Muscle layer of colon (tissue), 2 donors: ENCODE measurements at regions not wholly inside any gene's neighbourhood (a gene's known extent, or its start where the extent isn't known, plus 50 kb on each side); places are given as distances from the start of the nearest gene placed in this dataset.
"Not testable (repeated sequence)": the region's sequence is repeated elsewhere in the genome, so short reads cannot be mapped to it uniquely, and the experiment has no call there.

Source experiments
- H3K27ac ChIP-seq: one replicate; pipeline ENCODE4 v1.7.0; 2013; ENCODE audit warnings: low read depth, mild to moderate bottlenecking, low read length, moderate library complexity
- H3K27me3 ChIP-seq, 2 donors: one replicate each; pipeline ENCODE4 v1.7.0; 2013; ENCODE audit warnings: low read length in 2 of 2, mild to moderate bottlenecking in 2 of 2; ENCODE audit not compliant: insufficient read depth in 2 of 2, control insufficient read depth in 1 of 2
- H3K36me3 ChIP-seq: one replicate; pipeline ENCODE4 v1.7.0; 2013; ENCODE audit warnings: mild to moderate bottlenecking, low read length; ENCODE audit not compliant: insufficient read depth
- H3K4me1 ChIP-seq: one replicate; pipeline ENCODE4 v1.7.0; 2013; ENCODE audit warnings: mild to moderate bottlenecking, low read length; ENCODE audit not compliant: insufficient read depth
- H3K4me3 ChIP-seq, 2 donors: one replicate each; pipeline ENCODE4 v1.7.0; 2013; ENCODE audit warnings: low read length in 2 of 2, low read depth in 1 of 2, mild to moderate bottlenecking in 1 of 2, moderate library complexity in 1 of 2
- H3K9ac ChIP-seq: one replicate; pipeline ENCODE4 v1.7.0; 2013; ENCODE audit warnings: low read length
- H3K9me3 ChIP-seq: one replicate; pipeline ENCODE4 v1.7.0; 2013; ENCODE audit warnings: mild to moderate bottlenecking, low read length
- donor health status: abdominal sarcoma.
- donor health status: Adenocarcinoma of cecum.

DNA sequence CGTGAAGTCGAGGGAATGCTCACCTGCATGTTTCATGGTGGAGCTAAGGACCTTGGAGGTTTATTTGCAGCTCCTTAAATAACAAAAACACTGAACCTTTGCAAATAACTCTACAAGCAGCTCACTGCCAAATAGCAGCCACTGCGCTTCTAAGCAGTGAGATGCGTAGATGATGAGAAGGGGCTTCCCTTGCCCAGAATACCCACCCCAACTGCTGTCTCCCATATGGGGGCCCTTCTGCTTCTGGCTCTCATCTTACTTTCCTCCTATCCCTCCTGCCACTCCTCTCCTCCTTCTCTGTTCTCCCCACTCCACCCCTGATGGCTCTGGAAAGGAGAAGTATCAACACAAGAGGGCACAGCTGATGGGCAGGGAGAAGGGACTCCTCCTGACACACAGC is 193.3 kb upstream of the SSTR4 start:
- Histone ChIP-seq H3K27me3 (no peaks in the 10 kb centered on the region), H3K27ac (no peak overlapping the region), H3K36me3 (no peaks in the 10 kb centered on the region), H3K4me3 (no peak overlapping the region), H3K9ac (no peak overlapping the region), H3K4me1 (no peaks in the 10 kb centered on the region), H3K9me3 (no peaks in the 10 kb centered on the region)

DNA sequence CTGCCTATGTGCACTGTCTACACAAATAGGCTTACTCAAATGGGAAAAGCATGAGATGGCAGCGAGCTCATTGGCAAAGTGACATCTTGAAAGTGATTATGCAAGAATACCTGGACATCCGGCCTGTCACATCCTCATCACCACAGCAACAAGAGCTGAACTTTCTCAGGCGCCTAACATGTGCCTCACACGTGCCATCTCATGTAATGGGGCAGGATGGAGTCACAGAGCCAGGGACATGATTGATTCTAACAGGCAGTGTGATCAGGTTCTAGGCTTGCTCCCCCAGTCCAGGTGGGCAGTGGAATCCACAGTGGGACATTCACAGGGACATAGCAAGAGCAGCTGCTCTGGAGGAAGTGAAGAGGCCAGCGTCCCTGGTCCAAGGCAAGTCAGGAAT is 192.3 kb upstream of the SSTR4 start:
- Histone ChIP-seq H3K36me3 (no peaks in the 10 kb centered on the region), H3K27ac (no peak overlapping the region), H3K9me3 (no peaks in the 10 kb centered on the region), H3K4me1 (no peaks in the 10 kb centered on the region), H3K4me3 (no peak overlapping the region), H3K9ac (no peak overlapping the region), H3K27me3 (no peaks in the 10 kb centered on the region)

DNA sequence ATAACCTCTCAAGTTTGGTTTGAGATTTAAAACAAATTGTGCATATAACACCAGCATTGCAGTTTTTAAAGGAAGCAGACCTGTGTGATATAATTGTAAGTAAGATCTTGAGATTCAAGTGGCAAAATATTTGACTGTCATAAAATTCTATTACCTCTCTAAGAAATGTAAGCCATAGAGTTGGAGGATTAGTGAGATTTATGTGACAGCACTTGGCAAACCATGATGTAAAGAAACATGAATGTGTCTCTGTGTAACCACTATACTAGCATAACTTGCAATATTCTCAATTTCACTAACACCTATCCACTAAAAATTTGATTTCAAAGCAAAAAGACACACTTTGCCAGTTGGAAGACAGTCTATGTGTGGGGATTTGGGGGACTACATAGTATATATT is 190.2 kb upstream of the SSTR4 start:
- H3K9ac ChIP-seq: no peak overlapping the region
- no peaks in the 10 kb centered on the region for H3K36me3 ChIP-seq
- no peaks in the 10 kb centered on the region for H3K4me1 ChIP-seq

DNA sequence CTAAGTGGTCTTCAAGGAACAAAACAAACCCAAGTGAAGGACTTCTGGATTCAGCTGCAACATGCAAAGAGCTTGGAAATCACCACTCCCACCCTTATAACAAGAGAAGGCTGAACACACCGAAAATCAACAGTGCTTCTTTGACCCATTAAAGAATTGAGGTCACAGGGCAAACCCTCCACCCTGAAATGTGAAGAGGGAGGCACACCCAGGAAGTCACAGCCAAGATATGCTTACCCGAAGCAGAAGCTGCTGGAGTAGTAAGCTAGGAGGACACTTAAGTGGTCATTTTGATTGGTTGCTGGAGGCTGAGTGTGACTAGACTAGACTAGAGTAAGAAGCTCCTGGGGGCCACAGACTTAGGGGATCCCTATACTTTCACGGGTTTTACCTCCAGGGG is 188.2 kb upstream of the SSTR4 start:
- Histone ChIP-seq H3K9me3 (no peaks in the 10 kb centered on the region), H3K27me3 (no peaks in the 10 kb centered on the region), H3K9ac (no peak overlapping the region), H3K27ac (no peak overlapping the region), H3K36me3 (no peaks in the 10 kb centered on the region), H3K4me1 (no peaks in the 10 kb centered on the region), H3K4me3 (no peak overlapping the region)

More for the DNA sequence above, 190.2 kb upstream of the SSTR4 start:
- H3K4me3 ChIP-seq: no peak overlapping the region
- H3K27ac ChIP-seq: no peak overlapping the region
- H3K27me3 ChIP-seq: no peaks in the 10 kb centered on the region
- no peaks in the 10 kb centered on the region for H3K9me3 ChIP-seq

DNA sequence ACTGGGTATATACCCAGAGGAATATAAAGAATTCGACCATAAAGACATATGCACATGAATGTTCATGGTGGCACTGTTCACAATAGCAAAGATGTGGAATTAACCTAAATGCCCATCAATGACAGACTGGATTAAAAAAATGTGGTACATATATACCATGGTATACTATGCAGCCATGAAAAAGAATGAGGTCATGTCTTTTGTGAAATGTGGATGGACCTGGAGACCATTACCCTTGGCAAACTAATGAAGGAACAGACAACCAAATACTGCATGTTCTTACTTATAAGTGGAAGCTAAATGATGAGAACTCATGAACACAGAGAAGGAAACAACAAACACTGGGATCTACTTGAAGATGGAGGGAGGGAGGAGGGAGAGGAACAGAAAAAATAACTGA is 186.7 kb upstream of the SSTR4 start:
- no peak overlapping the region for H3K9ac ChIP-seq
- H3K27ac ChIP-seq: no peak overlapping the region
- H3K36me3 ChIP-seq: no peaks in the 10 kb centered on the region
- no peaks in the 10 kb centered on the region for H3K27me3 ChIP-seq
- H3K4me1 ChIP-seq: no peaks in the 10 kb centered on the region
- H3K4me3 ChIP-seq: no peak overlapping the region
- H3K9me3 ChIP-seq: no peaks in the 10 kb centered on the region

DNA sequence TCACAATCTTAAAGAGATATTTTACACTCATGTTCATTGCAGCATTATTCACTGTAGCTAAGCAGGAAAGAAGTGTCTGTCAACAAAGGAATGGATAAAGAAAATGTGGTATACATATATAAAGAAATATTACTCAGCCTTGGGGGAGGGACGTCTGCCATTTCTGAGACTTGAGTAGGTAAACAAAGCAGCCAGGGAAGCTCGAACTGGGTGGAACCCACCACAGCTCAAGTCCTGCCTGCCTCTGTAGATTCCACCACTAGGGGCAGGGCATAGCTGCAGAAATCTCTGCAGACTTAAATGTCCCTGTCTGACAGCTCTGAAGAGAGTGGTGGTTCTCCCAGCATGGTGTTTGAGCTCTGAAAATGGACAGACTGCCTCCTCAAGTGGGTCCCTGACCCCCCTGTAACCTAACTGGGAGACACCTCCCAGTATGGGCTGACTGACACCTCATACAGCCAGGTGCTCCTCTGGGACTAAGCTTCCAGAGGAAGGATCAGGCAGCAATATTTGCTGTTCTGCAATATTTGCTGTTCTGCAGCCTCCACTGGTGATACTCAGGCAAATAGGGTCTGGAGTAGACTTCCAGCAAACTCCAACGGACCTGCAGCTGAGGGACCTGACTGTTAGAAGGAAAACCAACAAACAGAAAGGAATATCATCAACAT is 183.3 kb upstream of the SSTR4 start:
- not testable (repeated sequence) for H3K4me3 ChIP-seq, H3K9me3 ChIP-seq, H3K4me1 ChIP-seq, H3K9ac ChIP-seq, H3K27ac ChIP-seq, H3K36me3 ChIP-seq, H3K27me3 ChIP-seq

DNA sequence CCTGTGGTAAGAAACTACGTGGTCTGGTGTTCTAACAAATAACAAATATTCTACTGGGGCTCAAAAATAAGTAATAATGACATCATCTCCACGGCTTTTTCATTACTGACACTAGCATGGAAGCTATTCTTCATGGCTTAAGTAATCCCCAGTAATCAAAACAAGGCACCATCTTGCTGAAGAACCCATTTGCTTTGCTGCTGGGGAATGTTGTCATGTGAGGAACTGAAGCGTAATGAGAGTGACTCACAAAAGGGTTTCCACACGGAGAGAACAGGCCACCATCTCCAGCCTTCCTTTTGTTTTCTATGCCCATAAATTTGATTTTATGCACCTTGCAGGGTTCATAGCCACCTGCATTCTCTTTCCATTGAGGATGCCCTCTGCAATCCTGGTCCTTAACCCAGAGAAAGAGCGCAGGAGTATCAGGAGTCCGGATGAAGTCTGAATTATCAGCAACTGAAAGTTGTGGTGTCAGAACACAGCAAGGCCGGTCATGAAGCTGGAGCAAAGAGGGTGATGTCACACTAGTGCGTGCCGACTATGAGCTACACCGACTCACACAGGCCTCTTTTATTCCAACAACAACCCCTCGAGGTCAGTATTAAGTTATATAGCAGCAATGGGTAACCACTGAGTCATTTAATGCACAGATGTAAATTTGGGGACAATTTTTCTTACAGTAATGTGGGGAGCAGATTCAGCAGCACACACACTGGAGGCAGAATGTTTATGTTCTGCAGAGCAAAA is 173.7 kb upstream of the SSTR4 start:
- Histone ChIP-seq H3K9ac (no peak overlapping the region), H3K4me3 (no peak overlapping the region), H3K27ac (no peak overlapping the region), H3K4me1 (no peaks in the 10 kb centered on the region), H3K27me3 (no peaks in the 10 kb centered on the region), H3K9me3 (no peaks in the 10 kb centered on the region), H3K36me3 (no peaks in the 10 kb centered on the region)

DNA sequence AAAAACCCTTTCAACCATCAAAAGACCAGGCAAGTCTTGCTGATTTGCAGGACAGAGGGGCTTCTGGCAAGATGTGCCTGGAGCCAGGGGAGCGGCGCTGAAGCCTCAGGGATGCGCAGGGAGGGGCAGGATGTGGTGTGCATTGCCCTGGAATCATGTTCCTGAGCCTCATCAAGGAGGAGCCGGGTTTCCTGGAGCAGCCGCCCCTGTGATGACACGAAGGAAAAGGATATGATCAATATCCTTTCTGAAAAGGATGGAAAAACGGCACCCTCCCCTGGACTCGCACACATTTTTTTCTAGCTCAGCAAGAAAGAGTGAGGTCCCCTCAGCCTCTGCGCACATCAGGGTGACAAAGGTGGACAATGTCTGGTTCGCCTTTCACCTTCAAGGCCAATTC is 173.1 kb upstream of the SSTR4 start:
- no peak overlapping the region for H3K27ac ChIP-seq

DNA sequence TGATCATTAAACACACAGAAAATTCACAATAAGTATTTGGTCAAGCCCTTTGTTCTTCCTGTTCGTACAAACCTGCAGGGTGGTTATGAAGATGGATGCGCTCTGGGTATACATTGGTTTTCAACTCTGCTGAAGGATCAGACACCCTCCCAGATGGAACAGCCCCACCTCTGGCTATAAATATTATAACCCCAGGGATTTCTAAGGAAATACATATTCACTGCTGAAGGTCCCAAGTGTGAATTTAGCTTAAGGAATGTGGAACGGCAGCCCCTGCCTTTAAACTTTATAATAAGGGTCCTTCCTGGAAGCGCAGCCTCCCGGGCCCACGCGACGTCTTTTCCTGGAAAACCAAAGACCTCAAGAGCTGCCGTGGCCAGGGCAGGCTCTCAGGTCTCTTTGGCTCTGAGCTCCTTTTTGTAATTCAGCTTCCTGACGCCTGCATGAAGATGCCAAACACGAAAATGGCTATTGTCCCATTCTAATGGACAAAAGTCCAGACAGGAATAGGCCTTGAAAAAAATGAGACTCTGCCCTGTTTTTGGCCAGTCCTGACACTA is 172.4 kb upstream of the SSTR4 start:
- no peak overlapping the region for H3K4me3 ChIP-seq
- H3K9ac ChIP-seq: no peak overlapping the region
- H3K36me3 ChIP-seq: no peaks in the 10 kb centered on the region
- H3K27ac ChIP-seq: no peak overlapping the region
- no peaks in the 10 kb centered on the region for H3K27me3 ChIP-seq
- no peaks in the 10 kb centered on the region for H3K4me1 ChIP-seq
- no peaks in the 10 kb centered on the region for H3K9me3 ChIP-seq

More for the DNA sequence above, 173.1 kb upstream of the SSTR4 start:
- no peaks in the 10 kb centered on the region for H3K27me3 ChIP-seq
- no peak overlapping the region for H3K4me3 ChIP-seq
- H3K9ac ChIP-seq: no peak overlapping the region
- H3K36me3 ChIP-seq: no peaks in the 10 kb centered on the region
- no peaks in the 10 kb centered on the region for H3K9me3 ChIP-seq
- no peaks in the 10 kb centered on the region for H3K4me1 ChIP-seq

DNA sequence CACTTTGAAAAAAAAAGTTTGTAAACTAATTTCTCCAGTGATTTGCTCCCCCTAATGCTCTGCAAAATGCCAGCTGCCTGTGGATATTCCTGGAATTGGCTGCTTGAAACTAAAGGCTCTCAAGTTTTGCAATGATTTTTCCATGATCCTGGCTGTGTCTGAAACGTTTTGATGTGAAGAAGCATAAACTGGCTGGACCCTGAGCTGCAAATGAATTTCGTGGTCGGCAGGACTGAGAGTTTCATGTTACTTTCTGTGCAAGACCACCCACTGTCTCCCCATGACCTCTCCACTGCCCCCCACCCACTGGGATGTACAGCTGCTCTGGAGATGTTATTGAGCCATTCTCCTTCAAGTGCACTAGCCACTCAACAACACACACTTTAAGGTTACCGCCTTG is 171.3 kb upstream of the SSTR4 start:
- no peak overlapping the region for H3K9ac ChIP-seq
- no peaks in the 10 kb centered on the region for H3K9me3 ChIP-seq
- H3K36me3 ChIP-seq: no peaks in the 10 kb centered on the region
- H3K27me3 ChIP-seq: no peaks in the 10 kb centered on the region
- H3K4me3 ChIP-seq: no peak overlapping the region
- H3K4me1 ChIP-seq: no peaks in the 10 kb centered on the region
- no peak overlapping the region for H3K27ac ChIP-seq

DNA sequence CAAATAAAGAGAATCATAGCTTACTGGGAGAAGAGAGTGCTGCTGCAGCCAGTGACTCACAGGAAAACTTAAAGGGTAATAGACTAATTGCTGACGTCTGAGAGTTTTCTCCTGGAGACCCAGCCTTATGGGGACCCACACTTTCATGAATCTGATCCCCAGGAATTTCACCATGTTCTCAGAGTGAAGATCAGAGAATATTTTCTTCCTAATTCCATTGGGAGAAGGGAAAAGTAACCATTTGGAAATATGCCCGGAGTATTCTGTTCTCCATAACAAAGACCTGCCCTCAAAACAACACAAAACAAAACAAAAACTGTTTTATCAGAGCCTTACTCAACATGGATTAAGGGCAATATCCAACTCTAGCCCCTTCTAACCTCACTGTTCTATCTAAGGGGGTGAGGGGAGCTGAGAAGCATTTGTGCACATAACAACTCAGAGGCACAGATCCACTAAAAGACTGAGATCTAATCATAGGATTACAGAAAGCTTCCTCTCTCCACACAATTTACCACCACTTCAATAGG is 168.2 kb upstream of the SSTR4 start:
- H3K27ac ChIP-seq: no peak overlapping the region
- no peaks in the 10 kb centered on the region for H3K27me3 ChIP-seq
- no peak overlapping the region for H3K4me3 ChIP-seq
- no peak overlapping the region for H3K9ac ChIP-seq
- no peaks in the 10 kb centered on the region for H3K4me1 ChIP-seq
- H3K36me3 ChIP-seq: no peaks in the 10 kb centered on the region
- H3K9me3 ChIP-seq: no peaks in the 10 kb centered on the region
